Lower leg skin (tissue), 3 donors: ENCODE measurements at regions not wholly inside any gene's neighbourhood (a gene's known extent, or its start where the extent isn't known, plus 50 kb on each side); places are given as distances from the start of the nearest gene placed in this dataset.

ENCODE experiments used
- CTCF ChIP-seq, 3 donors: fragments of 450-650 bp; IDR thresholded peaks; one replicate each; pipeline ENCODE4 v1.5.1; 2016; ENCODE audit warnings: antibody characterized with exemption in 3 of 3, mild to moderate bottlenecking in 3 of 3, moderate library complexity in 2 of 3
- POLR2A ChIP-seq, 2 donors: fragments of 450-650 bp; IDR thresholded peaks; one replicate each; pipeline ENCODE4 v1.6.1; 2016 to 2017; ENCODE audit warnings: antibody characterized with exemption in 2 of 2, mild to moderate bottlenecking in 1 of 2, moderate library complexity in 1 of 2

- TF ChIP-seq CTCF (IDR thresholded peaks at IDR 0.05) = no peak
- TF ChIP-seq POLR2A (IDR thresholded peaks at IDR 0.05) = no peak
These were observed 277.3 kb downstream of the VRK1 start for GRCh38 chr14:97074456-97074855.
